ENCODE measurements at regions not wholly inside any gene's neighbourhood (a gene's known extent, or its start where the extent isn't known, plus 50 kb on each side); places are given as distances from the start of the nearest gene placed in this dataset.

DNA sequence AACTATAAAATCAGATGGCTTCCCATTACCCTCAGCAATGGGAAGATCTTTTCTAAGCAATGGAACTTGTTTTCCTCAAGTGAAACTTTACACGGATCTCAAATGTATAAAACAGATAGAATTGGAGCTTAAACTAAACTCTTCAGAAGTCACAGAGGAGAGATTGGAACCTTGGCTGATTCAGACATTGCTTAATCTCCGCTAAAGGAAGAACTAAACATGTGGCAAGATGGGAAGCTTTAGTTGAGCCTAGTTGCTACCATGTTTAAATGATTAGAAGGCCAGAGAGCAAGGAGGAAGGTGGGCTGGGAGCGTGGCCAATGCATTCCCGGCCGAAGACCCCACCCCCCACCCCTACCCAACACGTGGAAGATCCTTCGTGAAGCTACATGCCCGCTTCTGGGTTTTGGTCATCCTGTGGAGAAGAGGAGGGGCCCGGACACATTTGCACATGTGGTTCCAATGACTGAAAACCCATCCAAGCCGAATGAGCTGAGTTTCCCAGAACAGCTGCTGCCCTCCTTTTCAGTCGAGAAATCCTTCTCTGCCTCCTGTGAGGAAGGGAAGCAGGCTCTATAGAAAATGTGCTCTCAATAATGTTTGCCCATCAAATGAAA lies 164.3 kb downstream of the MIS18A start:
- Mint-ChIP-seq H3K4me1 (peaks cover 3% of the 10 kb centered on the region), H3K4me3 (no peak overlapping the region), H3K27ac (no peak overlapping the region), H3K27me3 (peaks cover 26% of the 10 kb centered on the region), H3K36me3 (ENCODE audit: low read depth) (peaks cover 3% of the 10 kb centered on the region)
- no peaks in the 10 kb centered on the region for H3K9me3 ChIP-seq (ENCODE audit: control insufficient read depth, low read length, poor library complexity, severe bottlenecking)
- DNase-seq (no peak), ATAC-seq (no peak)

DNA sequence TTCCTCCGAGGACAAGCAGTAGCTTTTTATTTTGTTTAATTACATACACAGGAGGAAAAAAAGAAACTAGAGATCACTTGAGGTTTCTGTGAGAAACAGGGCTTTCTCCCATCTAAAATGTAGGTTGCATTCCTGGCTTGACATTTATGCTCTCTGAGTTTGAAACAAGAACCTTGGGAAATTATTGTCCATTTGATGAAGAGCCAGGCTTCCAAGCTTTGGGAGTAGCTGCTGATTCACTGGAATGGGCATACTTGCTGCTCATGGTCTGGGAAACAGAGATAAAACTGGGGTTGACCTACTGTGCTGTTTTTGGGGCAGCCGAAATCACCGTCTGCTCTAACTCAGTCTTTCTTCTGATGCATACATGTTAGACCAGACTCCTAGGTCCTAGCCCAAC lies 165.4 kb downstream of the MIS18A start:
- peaks cover 5% of the 10 kb centered on the region for H3K4me1 Mint-ChIP-seq
- ATAC-seq, result no peak

DNA sequence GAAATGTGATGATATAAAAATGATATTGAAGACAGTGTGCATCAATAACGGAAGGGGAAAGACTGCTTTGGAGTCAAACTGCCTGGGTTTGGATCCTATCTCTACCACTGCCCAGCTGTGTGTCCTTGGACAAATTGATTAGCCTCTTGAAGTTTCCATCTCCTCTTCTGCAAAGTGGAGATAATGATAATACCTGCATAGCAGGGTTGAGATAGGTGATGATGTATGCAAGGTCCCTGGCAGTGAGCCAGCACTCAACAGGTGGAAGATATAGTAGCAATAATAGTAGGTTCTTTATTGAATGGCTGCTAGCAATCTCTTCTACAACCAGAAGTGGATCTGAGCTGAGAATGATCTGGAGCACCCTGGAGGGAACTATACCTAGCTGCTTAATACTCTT lies 166.7 kb downstream of the MIS18A start:
- ATAC-seq, result no peak
- Mint-ChIP-seq H3K36me3 (ENCODE audit: low read depth) (peaks cover 3% of the 10 kb centered on the region), H3K27ac (no peak overlapping the region), H3K4me1 (peaks cover 5% of the 10 kb centered on the region), H3K27me3 (peaks cover 15% of the 10 kb centered on the region), H3K4me3 (no peak overlapping the region)
- H3K9me3 ChIP-seq (ENCODE audit: control insufficient read depth, low read length, poor library complexity, severe bottlenecking), result no peaks in the 10 kb centered on the region
- no peak for DNase-seq

More for the DNA sequence above, 165.4 kb downstream of the MIS18A start:
- Mint-ChIP-seq H3K27ac (no peak overlapping the region), H3K36me3 (ENCODE audit: low read depth) (peaks cover 3% of the 10 kb centered on the region), H3K4me3 (no peak overlapping the region), H3K27me3 (peaks cover 25% of the 10 kb centered on the region)
- no peak for DNase-seq
- no peaks in the 10 kb centered on the region for H3K9me3 ChIP-seq (ENCODE audit: control insufficient read depth, low read length, poor library complexity, severe bottlenecking)

DNA sequence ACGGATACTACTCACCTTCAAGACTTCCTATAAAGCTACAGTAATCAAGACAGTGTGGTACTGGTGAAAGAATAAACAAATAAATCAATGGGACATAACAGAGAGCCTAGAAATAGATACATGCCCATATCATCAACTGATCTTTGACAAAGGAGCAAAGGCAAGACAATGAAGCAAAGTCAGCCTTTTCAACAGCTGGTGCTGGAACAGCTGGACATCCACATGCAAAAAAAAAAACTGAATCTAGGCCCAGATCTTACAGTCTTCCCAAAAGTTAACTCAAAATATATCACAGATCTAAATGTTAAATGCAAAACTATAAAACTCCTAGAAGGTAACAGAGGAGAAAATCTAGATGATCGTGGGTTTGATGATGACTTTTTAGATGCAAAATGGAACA lies 170.3 kb downstream of the MIS18A start:
- H3K4me1 Mint-ChIP-seq, result peaks cover 5% of the 10 kb centered on the region
- peaks cover 24% of the 10 kb centered on the region for H3K27me3 Mint-ChIP-seq
- H3K36me3 Mint-ChIP-seq (ENCODE audit: low read depth), result peaks cover 3% of the 10 kb centered on the region
- ATAC-seq, result no peak
- H3K9me3 ChIP-seq (ENCODE audit: control insufficient read depth, low read length, poor library complexity, severe bottlenecking), result no peaks in the 10 kb centered on the region
- no peak for DNase-seq
- H3K4me3 Mint-ChIP-seq, result no peak overlapping the region
- H3K27ac Mint-ChIP-seq, result no peak overlapping the region

DNA sequence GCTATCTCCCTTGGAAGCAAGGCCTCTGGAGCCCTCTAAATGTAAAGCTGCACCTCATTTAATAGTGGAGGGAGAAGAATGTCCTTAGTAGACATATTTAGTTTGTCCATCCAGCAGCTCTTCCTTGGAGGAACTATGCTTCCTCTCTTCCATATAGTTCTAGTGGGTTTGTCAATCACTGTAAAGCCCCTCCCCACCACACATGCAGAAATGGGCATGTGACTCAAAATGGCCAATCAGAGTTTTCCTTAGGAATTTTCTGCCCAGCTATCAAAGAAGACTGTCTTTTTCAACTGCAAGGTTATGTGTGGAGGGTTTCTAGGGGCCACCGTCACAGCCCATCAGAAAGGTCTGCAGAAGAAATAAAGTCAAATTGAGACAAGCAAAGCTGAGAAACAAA lies 175.5 kb downstream of the MIS18A start:
- peaks cover 39% of the 10 kb centered on the region for H3K27me3 Mint-ChIP-seq
- no peaks in the 10 kb centered on the region for H3K9me3 ChIP-seq (ENCODE audit: control insufficient read depth, low read length, poor library complexity, severe bottlenecking)
- ATAC-seq (no peak), DNase-seq (no peak)
- H3K4me3 Mint-ChIP-seq, result no peak overlapping the region
- no peaks in the 10 kb centered on the region for H3K4me1 Mint-ChIP-seq
- H3K36me3 Mint-ChIP-seq (ENCODE audit: low read depth), result no peaks in the 10 kb centered on the region
- H3K27ac Mint-ChIP-seq, result no peak overlapping the region

DNA sequence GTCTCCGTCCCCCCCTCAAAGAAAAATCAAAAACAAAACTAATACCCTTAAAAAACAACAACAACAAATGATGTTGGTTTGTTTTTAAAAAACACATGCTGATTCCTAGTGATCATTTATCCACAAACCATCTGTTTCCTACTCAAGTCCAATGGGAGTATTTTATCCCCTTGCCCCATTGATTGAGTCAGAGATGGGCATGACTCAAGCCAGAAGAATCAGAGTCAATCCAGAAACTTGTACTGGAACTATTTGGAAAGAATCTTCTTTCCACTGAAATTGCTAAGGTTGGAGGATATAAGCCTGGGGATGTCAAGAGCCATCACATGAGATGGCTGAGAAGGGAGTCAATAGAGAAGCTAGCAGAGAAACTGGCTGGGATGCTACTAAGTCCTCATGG lies 176.4 kb downstream of the MIS18A start:
- H3K36me3 Mint-ChIP-seq (ENCODE audit: low read depth), result no peaks in the 10 kb centered on the region
- ATAC-seq (no peak), DNase-seq (no peak)
- peaks cover 39% of the 10 kb centered on the region for H3K27me3 Mint-ChIP-seq
- H3K27ac Mint-ChIP-seq, result no peak overlapping the region
- H3K4me1 Mint-ChIP-seq, result no peaks in the 10 kb centered on the region
- no peak overlapping the region for H3K4me3 Mint-ChIP-seq
- H3K9me3 ChIP-seq (ENCODE audit: control insufficient read depth, low read length, poor library complexity, severe bottlenecking), result no peaks in the 10 kb centered on the region

DNA sequence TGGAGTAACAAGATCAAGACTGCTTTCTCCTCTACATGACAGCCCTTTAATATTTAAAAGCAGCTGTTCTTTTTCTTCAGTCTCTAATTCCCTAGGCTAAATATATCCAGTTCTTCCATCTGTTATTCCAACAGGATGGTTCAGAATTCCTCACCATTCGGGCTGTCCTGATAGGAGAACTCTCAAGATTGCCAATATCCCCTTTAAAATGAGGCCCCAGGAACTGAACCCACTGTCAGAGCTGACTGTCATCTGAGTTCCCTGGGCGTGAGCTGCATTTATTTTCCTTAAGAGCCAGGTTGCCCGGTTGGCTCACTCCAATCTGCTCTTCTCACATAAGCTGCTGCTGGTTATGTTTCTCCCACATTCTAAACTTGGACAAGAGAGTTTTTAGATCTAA lies 177.6 kb downstream of the MIS18A start:
- H3K9me3 ChIP-seq (ENCODE audit: control insufficient read depth, low read length, poor library complexity, severe bottlenecking), result no peaks in the 10 kb centered on the region
- Mint-ChIP-seq H3K36me3 (ENCODE audit: low read depth) (no peaks in the 10 kb centered on the region), H3K27me3 (peaks cover 39% of the 10 kb centered on the region), H3K27ac (no peak overlapping the region), H3K4me3 (no peak overlapping the region), H3K4me1 (no peaks in the 10 kb centered on the region)
- ATAC-seq (no peak), DNase-seq (no peak)

DNA sequence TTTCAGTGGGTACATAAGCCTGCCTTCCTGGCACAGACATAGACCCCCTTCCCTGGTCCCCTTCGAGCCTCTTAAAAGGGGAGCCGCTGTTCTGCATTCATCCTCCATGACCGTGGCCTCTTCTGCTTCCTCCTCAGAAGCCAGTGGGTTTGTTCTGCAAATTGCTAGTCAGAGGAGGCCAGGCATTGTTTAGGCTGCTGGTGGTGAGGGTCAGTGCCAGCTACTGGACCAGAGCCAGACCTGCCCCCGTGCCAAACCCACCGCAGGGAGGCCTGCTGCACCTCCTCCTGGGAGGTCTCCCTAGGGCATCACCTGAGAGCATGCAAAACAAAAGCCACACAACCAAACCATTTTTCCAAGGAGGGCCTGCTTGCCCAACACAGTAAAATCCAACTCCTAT lies 178.4 kb downstream of the MIS18A start:
- Mint-ChIP-seq H3K27me3 (peaks cover 39% of the 10 kb centered on the region), H3K4me3 (no peak overlapping the region), H3K27ac (no peak overlapping the region), H3K4me1 (no peaks in the 10 kb centered on the region), H3K36me3 (ENCODE audit: low read depth) (no peaks in the 10 kb centered on the region)
- DNase-seq (no peak), ATAC-seq (no peak)
- H3K9me3 ChIP-seq (ENCODE audit: control insufficient read depth, low read length, poor library complexity, severe bottlenecking), result no peaks in the 10 kb centered on the region

DNA sequence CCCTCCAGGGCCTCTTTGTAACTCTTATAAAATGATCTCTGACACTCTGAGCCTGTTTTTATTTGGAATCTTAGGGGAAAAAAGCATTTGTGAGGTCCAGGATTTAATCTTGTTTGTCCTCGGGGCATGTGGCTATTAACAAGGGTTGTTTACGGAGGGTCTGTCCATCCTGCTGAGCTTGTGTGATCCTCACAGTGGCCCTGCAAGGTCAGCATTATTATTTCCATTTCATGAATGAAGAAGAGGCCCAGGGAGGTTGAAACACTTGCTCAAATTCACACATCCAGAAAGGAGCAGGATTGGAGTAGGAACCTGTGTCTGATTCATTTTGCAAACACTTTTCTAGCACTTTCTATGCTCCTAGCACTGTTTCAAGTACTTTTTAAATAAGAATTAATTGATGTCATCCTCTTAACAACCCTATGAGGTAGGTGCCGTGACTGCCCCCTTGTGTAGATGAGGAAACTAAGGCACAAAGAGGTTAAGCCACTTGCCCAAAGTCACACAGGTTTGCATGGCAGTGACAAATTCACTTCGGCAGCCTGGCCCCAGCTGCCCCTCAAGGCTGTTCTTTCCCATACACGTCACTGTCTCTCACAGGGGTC lies 178.9 kb downstream of the MIS18A start:
- H3K27me3 Mint-ChIP-seq, result peaks cover 43% of the 10 kb centered on the region
- H3K4me1 Mint-ChIP-seq, result no peaks in the 10 kb centered on the region
- no peak overlapping the region for H3K27ac Mint-ChIP-seq
- ATAC-seq (no peak), DNase-seq (no peak)
- H3K4me3 Mint-ChIP-seq, result no peak overlapping the region
- no peaks in the 10 kb centered on the region for H3K36me3 Mint-ChIP-seq (ENCODE audit: low read depth)
- no peaks in the 10 kb centered on the region for H3K9me3 ChIP-seq (ENCODE audit: control insufficient read depth, low read length, poor library complexity, severe bottlenecking)

DNA sequence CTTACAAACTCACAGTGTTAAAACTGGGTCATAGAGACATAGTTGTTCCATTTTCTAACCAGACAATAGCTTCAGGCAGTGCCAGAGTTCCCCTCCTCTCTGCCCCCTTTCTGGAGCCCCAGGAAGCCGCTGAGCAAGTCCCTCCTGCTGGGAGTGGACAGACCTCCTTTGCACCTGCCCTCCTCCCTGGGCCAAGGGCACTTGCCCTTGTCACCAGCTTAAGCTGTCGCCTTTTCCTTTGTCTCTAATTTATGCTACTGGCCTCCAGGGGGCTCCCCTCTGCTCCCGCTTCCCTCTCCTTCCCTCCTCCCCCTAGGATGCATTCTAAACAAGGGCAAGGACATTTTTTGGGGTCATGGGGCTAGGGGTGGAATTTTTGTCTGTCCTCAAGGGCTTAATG lies 182.4 kb downstream of the MIS18A start:
- no peaks in the 10 kb centered on the region for H3K9me3 ChIP-seq (ENCODE audit: control insufficient read depth, low read length, poor library complexity, severe bottlenecking)
- Mint-ChIP-seq H3K27ac (no peak overlapping the region), H3K4me3 (no peak overlapping the region), H3K4me1 (no peaks in the 10 kb centered on the region), H3K27me3 (peaks cover 37% of the 10 kb centered on the region), H3K36me3 (ENCODE audit: low read depth) (no peaks in the 10 kb centered on the region)
- ATAC-seq (no peak), DNase-seq (no peak)

DNA sequence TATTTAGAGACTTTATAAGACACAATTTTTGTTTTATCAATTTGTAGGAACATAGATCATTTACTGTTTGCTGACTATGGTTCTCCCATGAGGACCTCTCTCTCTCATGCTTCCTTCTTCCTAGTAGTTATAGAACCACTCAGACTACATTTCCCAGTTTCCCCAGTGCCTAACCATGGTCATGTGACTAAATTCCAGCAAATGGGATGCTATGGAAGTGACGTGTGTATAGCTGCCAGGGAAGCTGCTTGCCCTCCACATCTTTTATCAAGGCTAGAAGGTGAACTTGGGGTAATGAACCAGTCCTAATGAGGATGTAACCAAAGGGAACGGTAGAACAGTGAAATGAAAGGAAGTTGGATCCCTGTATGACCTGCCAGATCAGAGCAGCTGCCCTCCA lies 184.0 kb downstream of the MIS18A start:
- no peak overlapping the region for H3K4me3 Mint-ChIP-seq
- no peak for ATAC-seq
- peaks cover 30% of the 10 kb centered on the region for H3K27me3 Mint-ChIP-seq
- H3K9me3 ChIP-seq (ENCODE audit: control insufficient read depth, low read length, poor library complexity, severe bottlenecking), result no peaks in the 10 kb centered on the region
- no peaks in the 10 kb centered on the region for H3K4me1 Mint-ChIP-seq
- no peak overlapping the region for H3K27ac Mint-ChIP-seq
- DNase-seq, result no peak
- H3K36me3 Mint-ChIP-seq (ENCODE audit: low read depth), result no peaks in the 10 kb centered on the region

DNA sequence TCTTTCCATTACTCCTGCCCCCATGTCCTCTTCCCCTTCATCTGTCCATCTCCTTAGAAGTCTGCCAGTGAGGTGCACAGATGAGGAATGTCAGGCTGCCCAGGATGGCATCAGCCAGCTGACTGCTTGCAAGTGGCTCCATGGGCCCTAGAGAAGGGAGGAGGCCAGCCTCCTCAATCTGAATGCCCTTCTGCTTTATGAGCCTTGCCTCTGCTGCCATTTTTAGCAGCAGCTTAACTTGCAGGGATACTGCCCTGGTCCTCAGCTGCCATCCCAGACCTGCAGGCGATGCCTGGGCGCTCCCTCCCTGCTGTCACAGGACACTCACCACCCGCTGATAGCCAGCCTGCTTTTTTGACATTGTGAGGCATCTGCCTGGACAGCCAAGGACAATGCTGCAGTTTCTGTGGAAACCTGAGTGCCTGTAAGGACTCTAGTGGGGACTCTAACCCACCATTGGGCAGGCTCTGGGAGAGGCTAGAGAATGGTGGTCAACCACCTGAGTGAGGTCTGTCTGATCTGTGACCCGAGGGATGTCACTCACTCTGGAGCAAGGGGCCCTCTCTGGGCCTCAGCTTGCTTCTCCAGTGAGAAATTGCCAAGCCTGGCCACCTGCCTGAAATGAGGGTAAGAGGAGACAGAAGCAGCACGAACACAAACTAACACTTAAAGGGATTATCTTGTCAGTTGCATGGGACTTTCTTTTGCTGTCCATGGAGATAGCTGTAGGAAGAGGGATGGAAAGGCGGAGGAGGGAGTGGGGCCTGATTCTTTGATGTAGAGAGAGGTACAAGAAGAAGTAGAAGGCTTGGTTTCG lies 185.0 kb downstream of the MIS18A start:
- Mint-ChIP-seq H3K27ac (no peak overlapping the region), H3K27me3 (peaks cover 30% of the 10 kb centered on the region), H3K4me3 (no peak overlapping the region), H3K4me1 (no peaks in the 10 kb centered on the region), H3K36me3 (ENCODE audit: low read depth) (no peaks in the 10 kb centered on the region)
- DNase-seq (no peak), ATAC-seq (no peak)
- no peaks in the 10 kb centered on the region for H3K9me3 ChIP-seq (ENCODE audit: control insufficient read depth, low read length, poor library complexity, severe bottlenecking)

DNA sequence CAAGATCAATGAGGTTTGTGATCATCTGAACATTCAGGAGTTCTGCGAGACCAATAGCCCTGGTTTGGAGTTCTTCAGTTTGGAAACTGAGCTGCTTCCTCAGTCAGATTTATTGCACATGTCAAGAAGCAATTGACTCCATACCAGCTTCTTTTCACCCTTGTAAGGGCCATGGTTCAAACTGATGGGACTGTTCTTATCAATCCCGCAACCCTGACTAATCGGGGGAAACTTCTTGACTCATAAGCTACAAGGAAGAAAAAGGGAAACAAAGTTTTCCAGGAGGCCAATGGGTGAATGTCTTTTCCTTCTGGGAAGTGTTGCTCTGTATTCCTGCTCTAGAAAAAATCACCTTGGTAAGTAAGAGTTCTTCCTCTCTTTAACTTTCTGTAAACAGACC lies 187.9 kb downstream of the MIS18A start:
- Mint-ChIP-seq H3K27ac (no peak overlapping the region), H3K36me3 (ENCODE audit: low read depth) (no peaks in the 10 kb centered on the region), H3K4me1 (no peaks in the 10 kb centered on the region), H3K27me3 (peaks cover 30% of the 10 kb centered on the region), H3K4me3 (no peak overlapping the region)
- no peak for DNase-seq
- no peaks in the 10 kb centered on the region for H3K9me3 ChIP-seq (ENCODE audit: control insufficient read depth, low read length, poor library complexity, severe bottlenecking)
- no peak for ATAC-seq

DNA sequence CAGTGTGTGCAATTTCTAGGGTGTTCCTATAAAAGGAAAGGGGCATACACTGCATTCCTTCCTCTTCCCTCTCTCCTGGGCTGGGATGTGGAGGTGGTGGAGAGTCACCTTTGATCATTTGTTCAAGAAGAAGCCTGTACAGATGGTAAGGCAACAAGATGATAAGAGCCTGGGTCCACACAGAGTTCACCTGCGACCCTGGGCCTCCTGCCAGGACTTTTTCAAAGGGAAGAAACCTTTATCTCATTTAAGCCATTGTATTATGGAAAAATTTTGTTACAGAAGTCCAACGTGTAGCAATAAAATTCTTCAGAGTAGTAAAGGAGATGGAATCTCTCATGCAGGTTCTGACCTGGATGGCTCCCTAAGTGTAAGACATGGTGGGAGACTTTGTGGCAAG lies 189.1 kb downstream of the MIS18A start:
- Mint-ChIP-seq H3K36me3 (ENCODE audit: low read depth) (no peaks in the 10 kb centered on the region), H3K4me1 (no peaks in the 10 kb centered on the region), H3K27me3 (peaks cover 24% of the 10 kb centered on the region), H3K27ac (no peak overlapping the region), H3K4me3 (no peak overlapping the region)
- no peaks in the 10 kb centered on the region for H3K9me3 ChIP-seq (ENCODE audit: control insufficient read depth, low read length, poor library complexity, severe bottlenecking)
- DNase-seq, result no peak
- no peak for ATAC-seq
